ENCODE measurements at regions not wholly inside any gene's neighbourhood (a gene's known extent, or its start where the extent isn't known, plus 50 kb on each side); places are given as distances from the start of the nearest gene placed in this dataset. TPM values are rescaled to one million over a fixed set of nuclear protein-coding genes. Genes with fewer than 3 reads are reported as not detected.

DNA sequence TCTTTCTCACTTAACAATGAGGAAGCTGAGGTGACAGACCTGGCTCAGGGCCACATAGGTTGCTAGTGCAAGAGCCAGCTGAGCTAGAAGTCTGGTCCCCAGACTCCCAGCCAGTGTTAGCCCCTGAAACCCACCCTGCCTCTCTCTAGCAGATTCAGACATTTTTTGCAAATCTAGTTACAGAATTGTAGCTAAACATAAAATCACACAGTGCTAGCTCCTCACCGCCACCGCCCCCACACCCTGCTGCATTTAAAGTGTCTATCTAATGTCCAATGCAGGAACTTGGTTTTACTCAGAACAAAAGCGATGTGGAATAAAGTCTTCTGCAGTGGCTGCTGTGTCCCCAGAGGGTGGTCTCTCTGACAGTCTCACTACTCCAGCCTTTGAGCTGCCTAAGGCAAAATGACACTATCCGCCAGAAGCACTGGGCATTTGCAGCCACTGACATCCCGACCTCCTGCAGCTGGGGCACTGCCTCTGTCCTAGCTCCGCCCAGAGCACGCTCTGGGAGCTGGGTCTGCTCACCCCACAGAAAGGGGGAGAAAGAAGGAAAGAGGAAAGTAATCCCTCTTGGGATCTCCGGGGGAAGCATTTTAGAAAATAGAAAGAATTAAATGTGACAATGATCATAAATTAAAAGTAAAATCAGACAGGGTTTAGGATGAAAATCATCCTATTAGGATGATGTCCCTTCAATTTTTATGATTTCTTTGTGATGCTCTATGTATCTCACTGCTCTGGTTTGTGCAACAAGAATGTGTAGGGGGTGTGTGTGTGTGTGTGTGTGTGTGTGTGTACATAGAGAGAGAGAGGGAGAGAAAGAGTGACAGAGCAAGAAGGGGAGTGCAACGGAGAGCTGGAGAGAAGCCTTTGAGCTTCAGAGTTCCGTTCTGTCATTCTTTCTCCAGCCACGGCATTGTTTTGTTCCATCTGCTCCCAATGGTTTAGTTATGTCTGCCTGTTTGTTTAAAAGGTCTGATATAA, 50.5 kb upstream of the ST8SIA3 start:
- ChIA-PET CTCF (ENCODE audit: low intra/inter-chr PET ratio) (no interaction called here), POLR2A (no interaction called here)
- H3K4me2 ChIP-seq (ENCODE audit: insufficient read depth, low read length) = no peak overlapping the region
- TF ChIP-seq EHMT2 (IDR thresholded peaks at IDR 0.05) (no peak), RFX5 (IDR thresholded peaks at IDR 0.05; ENCODE audit: low read depth, low read length) (no peak), PURB (CRISPR knock-in tag; IDR thresholded peaks at IDR 0.05; ENCODE audit: low read depth) (no peak), NELFE (IDR thresholded peaks at IDR 0.05; ENCODE audit: insufficient read depth, insufficient read length) (no peak), ETV1 (tag; conservative IDR thresholded peaks at IDR 0.05; ENCODE audit: low read depth) (no peak), STAT5B (CRISPR knock-in tag; IDR thresholded peaks at IDR 0.05) (no peak), LARP7 (IDR thresholded peaks at IDR 0.05) (no peak), DACH1 (IDR thresholded peaks at IDR 0.05; ENCODE audit: partially characterized antibody) (no peak), ZNF583 (CRISPR knock-in tag; IDR thresholded peaks at IDR 0.05) (no peak)
- TF ChIP-seq, protein P1, sequence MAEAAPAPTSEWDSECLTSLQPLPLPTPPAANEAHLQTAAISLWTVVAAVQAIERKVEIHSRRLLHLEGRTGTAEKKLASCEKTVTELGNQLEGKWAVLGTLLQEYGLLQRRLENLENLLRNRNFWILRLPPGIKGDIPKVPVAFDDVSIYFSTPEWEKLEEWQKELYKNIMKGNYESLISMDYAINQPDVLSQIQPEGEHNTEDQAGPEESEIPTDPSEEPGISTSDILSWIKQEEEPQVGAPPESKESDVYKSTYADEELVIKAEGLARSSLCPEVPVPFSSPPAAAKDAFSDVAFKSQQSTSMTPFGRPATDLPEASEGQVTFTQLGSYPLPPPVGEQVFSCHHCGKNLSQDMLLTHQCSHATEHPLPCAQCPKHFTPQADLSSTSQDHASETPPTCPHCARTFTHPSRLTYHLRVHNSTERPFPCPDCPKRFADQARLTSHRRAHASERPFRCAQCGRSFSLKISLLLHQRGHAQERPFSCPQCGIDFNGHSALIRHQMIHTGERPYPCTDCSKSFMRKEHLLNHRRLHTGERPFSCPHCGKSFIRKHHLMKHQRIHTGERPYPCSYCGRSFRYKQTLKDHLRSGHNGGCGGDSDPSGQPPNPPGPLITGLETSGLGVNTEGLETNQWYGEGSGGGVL (CRISPR knock-in tag; IDR thresholded peaks at IDR 0.05) = no peak
- in situ Hi-C loops (cut with MboI) = no loop called here
- no peak overlapping the region for H3K27ac ChIP-seq (ENCODE audit: extremely low read depth, low read depth, low read length)
- FAIRE-seq (no peak), ATAC-seq (no peak), DNase-seq (ENCODE audit: extremely low read depth in 1 of 4, low spot score in 3 of 4) (no peak)
- no peaks in the 10 kb centered on the region for H4K20me1 ChIP-seq (replicated peaks; ENCODE audit: control insufficient read depth, insufficient read depth, low read length)
- H3K36me3 ChIP-seq (ENCODE audit: control insufficient read depth, insufficient read depth, low read length) = no peaks in the 10 kb centered on the region
- H3K9me3 ChIP-seq (replicated peaks; ENCODE audit: control insufficient read depth, insufficient read depth, low read depth, low read length) = no peaks in the 10 kb centered on the region
- intact Hi-C loops (cut with micrococcal nuclease) = no loop called here
- H2AFZ ChIP-seq (ENCODE audit: low read depth, low read length) = no peak overlapping the region
- no TSS peak for BruUV-seq (replicated peaks)
- no peaks in the 10 kb centered on the region for H3K4me1 ChIP-seq (replicated peaks in 1 of 2; ENCODE audit: control insufficient read depth in 2 of 2, insufficient read depth in 2 of 2, low read length in 2 of 2)
- WGBS (ENCODE audit: insufficient coverage, low coverage, missing lambda C conversion rate) = under 1% methylated on average over 11 of the region's 11 CpGs
- peaks cover 3 to 7% of the 10 kb centered on the region in 2 experiments; a peak in 1 of 5 replicates for H3K27me3 ChIP-seq (ENCODE audit: control insufficient read depth in 2 of 2, insufficient read depth in 2 of 2, low read length in 2 of 2)
- H3K79me2 ChIP-seq (ENCODE audit: control insufficient read depth, insufficient read depth, low read length) = no peaks in the 10 kb centered on the region
- H3K4me3 ChIP-seq = no peak overlapping the region
- H3K9me1 ChIP-seq (ENCODE audit: control insufficient read depth, insufficient read depth, low read length) = no peaks in the 10 kb centered on the region
- H3K9ac ChIP-seq (ENCODE audit: insufficient read depth in 1 of 2, low read depth in 2 of 2, low read length in 2 of 2) = no peak overlapping the region

Small RNA genes lying in the stretch of these regions (small RNA-seq; reads per million reads assigned to genes)
- gene RNU6-737P = not detected
